Peyer's patch (tissue), 4 donors: ENCODE measurements at regions not wholly inside any gene's neighbourhood (a gene's known extent, or its start where the extent isn't known, plus 50 kb on each side); places are given as distances from the start of the nearest gene placed in this dataset.

Experiments used
- DNase-seq, 3 donors: peaks; one replicate each; pipeline ENCODE4 v3.0.0-alpha.2; 2017 to 2019
- H3K27ac ChIP-seq, 4 donors: fragments of 200-600 bp; sonication (generic); one replicate each; pipeline ENCODE4 v1.5.1; 2016 to 2019
- H3K27me3 ChIP-seq, 2 donors: fragments of 200-600 bp; sonication (generic); one replicate each; pipeline ENCODE4 v1.5.1; 2019
- H3K36me3 ChIP-seq, 3 donors: fragments of 200-600 bp; sonication (generic); one replicate each; pipeline ENCODE4 v1.5.1; 2016 to 2019
- H3K4me1 ChIP-seq, 4 donors: fragments of 200-600 bp; sonication (generic); one replicate each; pipeline ENCODE4 v1.5.1; 2016 to 2019
- H3K4me3 ChIP-seq, 4 donors: fragments of 200-600 bp; sonication (generic); 1 replicate in 3 of 4; 2 replicates in 1 of 4; pipeline ENCODE4 v1.5.1; 2016 to 2019; ENCODE audit warnings: mild to moderate bottlenecking in 1 of 4
- H3K9me3 ChIP-seq, 4 donors: fragments of 200-600 bp; sonication (generic); one replicate each; pipeline ENCODE4 v1.5.1; 2016 to 2019; ENCODE audit warnings: mild to moderate bottlenecking in 1 of 4
- CTCF ChIP-seq, 6 experiments: fragments of 450-650 bp in 4 of 6; fragments of 200-600 bp in 2 of 6; sonication (generic) in 1 of 6; IDR thresholded peaks; one replicate each; pipeline ENCODE4 v1.5.1; 2017 to 2019; ENCODE audit warnings: antibody characterized with exemption in 6 of 6, mild to moderate bottlenecking in 3 of 6, moderate library complexity in 1 of 6
- POLR2A ChIP-seq, 2 donors: fragments of 450-650 bp; IDR thresholded peaks; one replicate each; pipeline ENCODE4 v1.5.1; 2017; ENCODE audit warnings: antibody characterized with exemption in 2 of 2, mild to moderate bottlenecking in 2 of 2, moderate library complexity in 2 of 2

- no peak for DNase-seq
- no peak for TF ChIP-seq POLR2A (IDR thresholded peaks at IDR 0.05)
- no peak for TF ChIP-seq CTCF (IDR thresholded peaks at IDR 0.05)
- Histone ChIP-seq H3K36me3 (no peaks in the 10 kb centered on the region), H3K9me3 (no peaks in the 10 kb centered on the region), H3K4me1 (no peaks in the 10 kb centered on the region), H3K4me3 (no peak overlapping the region), H3K27ac (no peak overlapping the region), H3K27me3 (no peaks in the 10 kb centered on the region)
These were observed 201.1 kb upstream of the USP24 start for GRCh38 chr1:55416164-55416842.

GRCh38 chr1:55413286-55413685 lies 198.1 kb upstream of the USP24 start:
- no peak overlapping the region for H3K27ac ChIP-seq
- no peaks in the 10 kb centered on the region for H3K27me3 ChIP-seq
- no peaks in the 10 kb centered on the region for H3K4me1 ChIP-seq
- H3K9me3 ChIP-seq, result no peaks in the 10 kb centered on the region
- no peak for TF ChIP-seq CTCF (IDR thresholded peaks at IDR 0.05)
- TF ChIP-seq POLR2A (IDR thresholded peaks at IDR 0.05), result no peak
- no peak for DNase-seq
- H3K36me3 ChIP-seq, result no peaks in the 10 kb centered on the region
- no peak overlapping the region for H3K4me3 ChIP-seq

- Histone ChIP-seq H3K36me3 (no peaks in the 10 kb centered on the region), H3K9me3 (no peaks in the 10 kb centered on the region), H3K4me1 (no peaks in the 10 kb centered on the region), H3K27ac (no peak overlapping the region), H3K4me3 (no peak overlapping the region), H3K27me3 (no peaks in the 10 kb centered on the region)
- DNase-seq, result no peak
- TF ChIP-seq CTCF (IDR thresholded peaks at IDR 0.05), result no peak
- no peak for TF ChIP-seq POLR2A (IDR thresholded peaks at IDR 0.05)
These were observed 196.9 kb upstream of the USP24 start for GRCh38 chr1:55412060-55412459.

- Histone ChIP-seq H3K4me3 (no peak overlapping the region), H3K4me1 (no peaks in the 10 kb centered on the region), H3K9me3 (no peaks in the 10 kb centered on the region), H3K27me3 (no peaks in the 10 kb centered on the region), H3K36me3 (no peaks in the 10 kb centered on the region), H3K27ac (no peak overlapping the region)
- no peak for TF ChIP-seq POLR2A (IDR thresholded peaks at IDR 0.05)
- TF ChIP-seq CTCF (IDR thresholded peaks at IDR 0.05), result no peak
- no peak for DNase-seq
These were observed 187.7 kb upstream of the USP24 start for GRCh38 chr1:55402671-55403464.

GRCh38 chr1:55402142-55402541 lies 187.0 kb upstream of the USP24 start:
- H3K4me1 ChIP-seq, result no peaks in the 10 kb centered on the region
- no peak for TF ChIP-seq POLR2A (IDR thresholded peaks at IDR 0.05)
- no peak for TF ChIP-seq CTCF (IDR thresholded peaks at IDR 0.05)
- no peak overlapping the region for H3K27ac ChIP-seq
- H3K4me3 ChIP-seq, result no peak overlapping the region
- H3K27me3 ChIP-seq, result no peaks in the 10 kb centered on the region
- H3K9me3 ChIP-seq, result no peaks in the 10 kb centered on the region
- DNase-seq, result no peak
- H3K36me3 ChIP-seq, result no peaks in the 10 kb centered on the region
